Kidney capillary endothelial cell (primary cell): ENCODE measurements at regions not wholly inside any gene's neighbourhood (a gene's known extent, or its start where the extent isn't known, plus 50 kb on each side); places are given as distances from the start of the nearest gene placed in this dataset.

Experiments used
- DNase-seq: peaks from one replicate; pipeline ENCODE4 v3.0.0-alpha.2; 2018; ENCODE audit warnings: low spot score

DNA sequence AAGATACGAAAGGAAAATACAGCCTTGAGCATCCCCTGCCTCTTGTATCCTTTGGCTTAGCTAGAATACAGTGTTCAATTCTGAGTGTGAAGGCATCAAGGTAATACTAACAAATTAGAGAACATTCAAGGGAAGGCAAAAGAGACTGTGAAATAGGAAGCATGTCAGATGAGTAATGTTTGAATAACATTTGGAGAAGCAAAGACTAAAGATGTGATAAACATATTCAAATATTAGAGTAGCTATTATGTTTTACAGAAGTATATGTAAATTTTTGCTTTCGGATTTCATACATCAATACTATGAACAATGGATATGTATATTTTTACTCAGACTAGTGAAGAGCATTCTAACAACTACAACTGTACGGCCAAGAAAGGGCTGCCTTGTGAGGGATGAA is 161.7 kb upstream of the FN1 start:
- DNase-seq, result no peak

DNA sequence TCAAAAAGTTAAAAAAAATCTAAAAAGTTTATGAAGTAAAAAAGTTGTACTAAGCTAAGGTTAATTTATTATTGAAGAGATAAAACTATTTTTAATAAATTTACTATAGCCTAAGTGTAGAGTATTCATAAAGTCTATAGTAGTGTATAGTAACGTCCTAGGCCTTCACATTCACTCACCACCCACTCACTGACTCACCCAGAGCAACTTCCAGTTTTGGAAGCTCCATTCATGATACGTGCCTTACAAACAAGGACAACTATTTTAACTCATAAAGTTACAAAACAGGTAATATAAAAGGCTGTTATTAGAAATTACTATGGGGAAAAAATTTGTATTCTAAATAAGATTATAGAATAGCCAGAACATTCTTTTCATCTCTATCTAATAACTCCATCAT is 158.9 kb upstream of the FN1 start:
- DNase-seq, result no peak

DNA sequence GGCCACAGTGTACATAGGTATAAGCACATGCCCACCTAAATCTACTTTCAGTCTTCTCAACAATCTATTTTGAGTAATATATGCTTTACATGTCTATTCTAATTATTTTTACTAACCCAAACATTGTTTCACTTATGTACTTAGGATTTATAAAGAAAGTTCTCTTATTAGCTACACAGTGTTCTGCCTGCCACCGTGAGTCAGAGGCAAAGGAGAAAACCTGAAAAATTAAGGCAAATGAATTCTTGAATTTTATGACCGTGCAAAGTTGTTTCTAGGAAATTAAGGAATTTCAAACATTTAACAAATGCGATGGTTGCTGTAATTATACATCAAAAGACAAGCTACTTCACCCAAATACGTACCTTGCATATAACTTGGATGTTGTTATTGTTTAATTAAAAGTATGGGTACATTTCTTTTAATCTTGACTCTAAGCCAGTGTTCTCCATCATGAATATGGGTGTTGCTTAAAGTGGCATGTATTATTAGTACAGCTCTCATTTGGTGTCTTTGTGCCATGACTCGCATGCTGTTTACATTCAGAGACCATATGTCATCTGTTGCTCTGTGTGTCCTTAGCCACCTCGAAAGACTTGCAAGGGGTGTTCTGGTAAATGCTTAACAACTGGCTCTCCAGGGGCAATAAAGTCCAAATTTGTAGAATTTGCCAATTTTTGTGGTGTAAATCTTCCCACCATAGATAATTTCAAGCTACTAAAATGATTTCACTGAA is 154.3 kb upstream of the FN1 start:
- DNase-seq, result no peak

DNA sequence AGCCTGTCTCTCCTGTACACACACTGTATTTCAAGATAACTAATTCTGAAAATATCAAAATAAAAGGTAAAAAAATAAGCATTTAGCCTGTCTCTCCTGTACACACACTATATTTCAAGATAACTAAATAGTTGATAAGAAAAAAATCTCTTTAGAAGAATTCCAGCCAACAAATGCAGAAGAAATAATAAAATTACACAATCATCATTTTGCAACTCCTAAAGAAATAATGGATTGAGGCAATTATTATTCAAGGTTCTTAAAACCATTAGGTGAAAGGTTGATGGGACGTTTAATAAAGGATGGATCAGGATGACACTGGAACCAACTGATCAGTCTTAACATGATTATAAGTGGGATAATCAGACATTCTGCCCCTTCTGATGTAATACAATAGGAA is 148.0 kb upstream of the FN1 start:
- no peak for DNase-seq

DNA sequence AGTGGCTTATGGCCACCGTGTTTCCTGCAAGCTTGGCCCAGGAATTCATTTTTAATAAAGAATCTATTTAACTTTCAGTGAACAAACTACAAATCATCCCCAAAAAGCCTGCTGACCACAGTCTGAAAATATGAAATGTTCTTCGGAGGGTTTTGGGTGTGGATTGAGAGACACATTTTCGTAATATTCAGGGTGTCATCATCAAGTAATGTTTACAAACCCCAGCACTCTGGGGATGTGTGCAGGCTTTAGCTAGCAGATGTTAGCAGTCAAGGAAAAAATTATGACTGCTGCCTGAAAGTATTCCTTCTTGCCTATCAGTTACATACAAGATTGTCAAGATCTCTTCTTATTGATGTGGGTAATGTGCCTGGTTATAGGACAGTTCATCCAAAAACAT is 143.9 kb upstream of the FN1 start:
- no peak for DNase-seq

DNA sequence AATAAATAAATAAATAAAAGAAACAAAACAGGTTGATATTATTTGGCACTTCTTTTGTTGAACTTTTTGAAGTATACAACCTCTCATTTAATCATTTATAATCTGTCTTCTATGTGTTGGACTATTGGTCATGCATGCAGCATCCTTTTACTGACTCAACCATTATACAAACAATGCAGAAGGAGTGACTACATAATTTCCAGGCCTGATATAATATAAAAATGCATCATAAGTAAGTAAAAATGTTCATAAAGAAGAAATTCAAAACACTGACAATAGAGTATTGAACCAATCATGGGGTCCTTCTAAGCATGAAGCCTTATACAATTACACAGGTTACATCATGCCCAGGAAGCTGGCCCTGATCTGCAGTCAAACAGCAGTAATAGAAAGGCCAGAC is 141.5 kb upstream of the FN1 start:
- DNase-seq, result peak; percentile 65

DNA sequence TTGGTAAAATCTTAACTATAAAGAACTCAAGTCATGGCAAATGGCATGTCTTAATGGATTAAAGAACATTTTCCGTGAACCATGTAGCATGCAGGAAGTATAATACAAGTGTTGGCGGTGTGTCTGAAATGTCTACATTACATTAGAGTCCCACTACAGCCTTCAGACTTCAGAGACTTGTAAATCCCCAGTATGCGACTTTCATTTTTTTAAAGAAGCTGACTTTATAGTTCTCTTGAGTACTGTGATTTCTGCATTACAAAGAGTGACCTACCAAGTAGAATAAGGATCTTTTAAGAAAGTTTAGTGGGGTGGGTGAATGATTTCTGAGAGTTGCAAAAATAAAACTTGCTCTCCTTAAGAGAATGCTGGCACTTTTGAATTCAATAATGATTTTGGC is 140.7 kb upstream of the FN1 start:
- DNase-seq, result no peak

DNA sequence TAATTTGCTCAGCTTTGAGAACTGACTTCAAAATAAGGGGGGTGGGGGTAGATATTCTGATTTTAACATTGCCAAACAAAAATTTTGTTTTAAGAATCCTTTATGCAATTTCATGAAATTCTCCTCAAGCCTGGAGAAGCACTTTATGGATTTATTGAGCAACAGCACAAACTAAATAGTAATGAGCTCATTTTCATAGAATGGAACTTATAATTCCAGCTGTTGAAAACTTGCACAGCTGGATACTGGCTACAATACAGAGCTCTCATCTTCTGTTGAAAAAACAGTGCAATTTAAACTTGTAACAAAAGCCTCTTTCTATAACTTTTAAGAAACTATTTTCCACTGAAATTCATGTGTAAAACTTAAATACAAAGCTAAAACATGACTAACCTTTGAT is 137.6 kb upstream of the FN1 start:
- DNase-seq, result no peak

DNA sequence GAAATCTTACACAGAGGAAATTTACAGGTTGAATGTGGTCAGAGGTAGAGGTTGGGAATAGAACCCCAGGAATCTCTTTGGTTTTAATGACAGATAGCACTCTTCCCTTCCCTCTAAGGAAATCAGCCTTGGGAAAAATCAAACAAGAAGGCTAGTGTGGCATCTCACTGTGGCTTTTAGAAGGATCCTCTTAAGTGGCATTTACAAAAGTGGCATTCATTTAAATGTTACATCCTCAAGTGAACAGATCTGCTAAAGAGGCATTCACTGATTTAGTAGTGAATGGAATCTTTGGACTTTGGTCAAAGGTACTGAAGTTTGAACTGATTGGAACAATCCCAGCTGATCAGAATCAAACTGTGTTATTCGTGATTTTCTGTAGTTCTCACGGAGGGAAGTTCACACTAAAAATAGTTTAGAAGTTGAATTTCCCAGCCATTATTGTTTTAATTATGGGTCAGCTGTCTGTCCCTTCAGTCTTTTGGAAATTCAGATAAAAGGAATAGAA is 136.5 kb upstream of the FN1 start:
- no peak for DNase-seq

DNA sequence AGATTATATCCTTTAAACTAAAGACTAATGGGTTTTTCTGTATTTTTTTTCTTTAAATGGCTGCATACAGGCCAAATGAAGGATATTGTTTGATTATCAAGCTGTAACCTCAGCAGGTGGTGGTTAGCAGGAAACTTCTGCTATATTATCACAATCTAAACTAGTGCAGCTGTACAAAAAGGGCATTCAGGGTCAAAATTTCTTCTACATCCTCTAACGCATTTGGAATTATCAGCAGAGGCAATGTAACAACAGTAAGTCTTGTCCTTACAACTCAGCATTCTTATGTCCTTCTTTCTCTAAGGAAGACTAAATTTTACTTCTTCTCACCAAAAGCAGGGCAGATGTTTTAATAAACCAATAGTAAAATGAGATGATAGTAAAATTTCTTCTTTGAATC is 135.8 kb upstream of the FN1 start:
- no peak for DNase-seq

DNA sequence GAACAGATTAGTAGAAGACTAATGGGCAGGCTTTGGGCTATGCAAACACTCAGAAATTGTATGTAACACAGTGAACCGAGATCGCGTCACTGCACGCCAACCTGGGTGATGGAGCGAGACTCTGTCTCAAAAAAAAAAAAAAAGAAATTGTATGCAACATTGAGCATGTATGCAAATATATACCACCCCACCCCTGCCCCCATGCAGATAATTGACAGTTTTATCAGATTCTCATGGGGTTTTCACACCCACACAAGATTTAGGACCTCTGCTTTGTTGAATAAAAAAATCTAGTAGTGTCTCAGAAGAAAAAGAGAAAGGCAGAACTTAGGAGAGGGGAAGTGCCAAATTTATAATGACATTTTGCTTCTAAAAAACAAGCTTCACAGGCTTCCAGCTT is 131.6 kb upstream of the FN1 start:
- no peak for DNase-seq

DNA sequence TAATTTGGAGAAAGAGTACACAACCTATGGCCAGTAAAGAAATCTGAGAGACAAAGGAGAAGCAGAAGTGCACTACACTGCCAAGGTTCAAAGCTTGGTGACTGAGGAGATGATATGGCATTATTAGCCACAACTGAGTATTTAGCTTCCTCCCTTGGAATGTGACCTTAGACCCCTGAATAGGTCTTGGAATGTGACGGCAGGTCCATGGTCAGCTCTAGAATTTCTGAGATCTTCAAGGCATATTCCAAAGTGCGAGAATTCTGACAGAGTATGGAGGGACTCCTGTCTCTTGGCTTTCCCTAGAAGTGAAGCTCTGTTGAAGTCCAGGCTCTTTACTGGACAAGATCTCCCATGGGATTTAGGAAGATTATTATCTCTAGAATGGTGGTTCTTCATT is 130.0 kb upstream of the FN1 start:
- no peak for DNase-seq

DNA sequence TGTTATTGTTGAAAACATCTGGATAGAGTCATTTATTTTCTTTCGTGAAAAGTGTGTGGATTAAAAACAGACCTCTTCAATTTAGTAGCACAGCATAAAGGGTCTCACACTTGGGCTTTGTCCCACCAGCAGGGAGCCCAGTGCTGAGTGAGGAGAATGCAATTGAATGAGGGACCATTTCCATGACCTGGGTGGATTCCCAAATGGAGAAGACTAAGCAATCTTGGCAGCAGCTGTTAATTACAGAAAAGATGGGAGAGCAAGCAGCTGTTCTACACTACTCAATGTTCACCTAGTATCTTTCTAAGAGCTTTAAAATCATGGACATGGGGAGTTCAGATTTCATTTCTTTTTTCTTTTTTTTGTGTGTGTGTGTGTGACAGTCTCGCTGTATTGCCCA is 121.8 kb upstream of the FN1 start:
- no peak for DNase-seq

DNA sequence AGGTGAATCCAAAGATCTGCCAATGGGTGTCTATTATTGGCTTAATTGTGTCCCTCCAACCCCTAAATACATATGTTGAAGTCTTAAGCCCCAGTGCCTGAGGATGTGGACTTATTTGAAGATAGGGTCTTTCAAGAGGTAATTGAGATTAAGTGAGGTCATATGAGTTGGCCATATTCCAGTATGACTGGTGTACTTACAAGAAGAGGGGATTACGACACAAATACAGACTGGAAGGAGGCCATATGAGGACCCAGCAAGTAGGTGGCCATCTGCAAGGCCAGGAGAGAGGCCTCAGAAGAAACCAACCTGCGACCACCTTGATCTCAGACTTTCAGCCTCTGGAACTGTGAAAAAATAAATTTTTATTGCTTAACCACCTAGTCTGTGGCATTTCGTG is 121.1 kb upstream of the FN1 start:
- no peak for DNase-seq

DNA sequence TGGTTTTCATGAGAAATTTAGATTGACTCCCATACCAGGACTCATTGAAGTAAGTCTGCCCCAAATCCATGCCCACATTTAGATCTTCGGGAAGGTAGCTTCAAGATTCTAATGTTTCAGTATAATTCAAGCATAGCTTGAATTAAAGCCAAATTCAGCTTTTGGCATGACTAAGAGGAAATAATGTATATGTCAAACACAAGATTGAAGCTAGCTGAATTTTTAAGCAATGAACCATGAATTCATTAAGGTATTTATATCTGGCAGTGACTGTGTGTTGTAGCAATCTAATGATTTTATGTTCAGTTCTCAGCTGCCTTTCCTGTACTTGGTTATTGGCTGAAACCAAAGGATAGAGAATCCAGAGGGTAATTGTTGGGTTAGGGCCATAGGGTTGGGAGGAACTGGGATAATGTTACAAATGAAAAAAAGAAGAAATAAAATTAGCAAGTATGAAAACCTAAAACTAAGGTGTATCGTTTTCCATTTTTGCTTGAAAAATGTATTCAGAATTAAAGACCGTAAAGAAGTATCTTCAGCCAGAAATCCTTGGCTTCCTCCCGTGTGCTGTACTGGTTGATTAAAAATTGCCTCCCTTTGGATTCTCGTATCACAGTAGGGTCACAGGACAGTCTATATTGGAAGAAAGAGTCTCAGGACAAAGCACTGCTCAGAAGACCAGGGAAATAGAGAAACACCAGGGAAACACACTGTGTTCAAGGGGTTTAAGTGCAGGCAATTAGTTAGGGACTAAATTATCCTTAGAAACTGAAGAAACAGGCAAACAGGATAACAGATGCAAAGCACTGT is 119.0 kb upstream of the FN1 start:
- peak; percentile 28 for DNase-seq

DNA sequence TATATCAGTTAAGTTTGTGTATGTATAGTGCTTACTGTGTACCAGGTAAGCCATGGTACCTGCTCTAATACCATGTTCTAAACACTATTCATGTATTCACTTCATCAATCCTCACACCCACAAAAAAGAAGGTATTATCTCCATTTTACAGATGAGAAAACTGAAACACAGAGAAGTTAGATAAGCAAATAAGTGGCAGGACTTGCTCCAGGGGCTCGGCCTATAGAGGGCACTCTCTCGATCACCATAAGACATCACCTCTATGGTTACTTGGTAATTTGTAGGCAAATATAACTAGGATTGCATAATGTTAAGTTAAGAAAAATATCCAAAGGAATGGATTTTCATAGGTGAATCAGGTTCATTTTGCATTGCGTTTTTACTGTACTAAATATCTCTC is 118.1 kb upstream of the FN1 start:
- no peak for DNase-seq

DNA sequence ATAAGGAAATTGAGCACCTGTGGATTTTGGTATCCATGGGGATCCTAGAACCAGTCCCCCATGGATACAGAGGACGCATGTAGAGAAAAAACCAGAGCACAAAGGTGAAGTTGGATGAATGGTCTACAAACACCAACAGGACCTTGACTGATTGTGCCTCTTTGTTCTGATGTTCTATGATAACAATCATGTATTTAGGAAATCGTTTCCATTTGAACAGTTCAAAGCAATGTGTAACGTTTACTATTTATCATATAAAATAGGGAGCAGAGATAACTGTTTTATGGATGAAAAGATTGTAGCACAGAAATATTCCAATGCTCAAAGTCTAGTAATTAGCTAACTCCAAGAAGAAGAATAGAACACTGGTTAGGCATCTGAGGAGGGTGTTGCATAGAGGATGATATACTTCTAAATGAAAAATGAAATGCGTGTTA is 116.3 kb upstream of the FN1 start:
- no peak for DNase-seq

DNA sequence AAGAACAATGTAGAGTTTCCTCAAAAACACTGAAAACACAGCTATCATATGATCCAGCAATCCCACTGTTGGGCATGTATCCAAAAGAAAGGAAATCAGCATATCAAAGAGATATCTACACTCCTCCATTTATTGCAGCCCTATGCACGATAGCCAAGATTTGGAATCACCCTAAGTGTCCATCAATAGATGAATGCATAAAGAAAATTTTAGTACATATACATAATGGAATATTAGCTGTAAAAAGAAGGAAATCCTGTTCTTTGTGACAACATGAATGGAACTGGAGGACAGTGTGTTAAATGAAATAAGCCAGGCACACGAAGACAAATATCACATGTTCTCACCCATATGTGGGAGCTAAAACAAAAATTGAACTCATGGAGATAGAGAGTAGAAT is 114.5 kb upstream of the FN1 start:
- DNase-seq, result no peak

DNA sequence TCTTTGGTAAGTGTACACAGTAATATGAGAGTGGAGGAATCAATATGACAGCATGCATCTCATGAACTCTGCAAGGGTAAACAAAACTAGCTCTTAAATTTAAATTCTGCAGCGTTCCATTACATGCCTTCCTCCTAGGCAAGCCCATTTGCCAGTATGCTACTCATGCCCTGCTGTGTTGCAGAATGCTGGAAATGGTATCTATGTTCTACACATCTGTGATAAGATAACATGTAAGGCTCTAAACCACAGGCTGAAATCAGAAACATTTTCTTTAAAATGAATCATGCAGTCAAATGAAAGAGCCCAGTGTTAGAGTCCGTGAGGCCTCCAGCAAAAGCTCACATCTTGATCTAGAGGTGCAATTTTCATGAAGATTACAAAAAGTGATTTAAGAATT is 112.8 kb upstream of the FN1 start:
- DNase-seq, result no peak

DNA sequence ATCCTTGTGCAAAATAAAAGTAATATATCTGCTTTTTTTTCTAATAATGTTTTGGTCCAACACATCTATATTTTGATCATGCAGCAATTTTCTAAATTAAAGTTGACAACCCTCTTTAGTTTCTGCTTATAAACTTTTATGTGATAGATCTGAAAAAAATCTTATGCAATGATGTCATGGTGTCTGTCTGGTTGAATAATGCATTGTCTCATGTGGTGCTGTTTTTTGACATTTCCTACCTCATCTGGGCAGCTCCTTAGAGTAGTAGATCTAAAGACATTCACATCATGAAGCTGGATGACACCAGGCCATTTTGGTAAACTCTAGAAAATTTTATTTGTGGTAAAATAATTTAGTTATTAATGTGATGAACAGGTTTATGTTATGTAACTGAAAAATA is 106.8 kb upstream of the FN1 start:
- no peak for DNase-seq

DNA sequence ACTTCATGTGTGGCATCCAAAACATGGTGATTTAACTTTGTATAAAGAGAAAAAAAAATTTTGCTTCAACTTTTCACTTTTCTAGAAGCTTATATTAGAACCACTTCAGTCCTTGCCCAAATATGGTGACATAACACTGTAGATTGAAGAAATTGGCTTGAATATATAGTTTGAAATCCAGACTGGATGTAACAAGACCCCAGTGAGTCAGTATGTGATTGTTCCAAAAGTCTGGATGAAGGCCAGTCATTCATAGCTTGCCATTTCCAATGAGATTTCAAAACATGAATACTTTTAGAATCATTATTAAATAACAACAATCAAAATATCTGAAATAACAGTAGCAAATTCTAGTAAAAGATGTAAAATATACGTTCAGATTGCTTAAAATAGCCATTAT is 104.8 kb upstream of the FN1 start:
- DNase-seq, result peak; percentile 79

DNA sequence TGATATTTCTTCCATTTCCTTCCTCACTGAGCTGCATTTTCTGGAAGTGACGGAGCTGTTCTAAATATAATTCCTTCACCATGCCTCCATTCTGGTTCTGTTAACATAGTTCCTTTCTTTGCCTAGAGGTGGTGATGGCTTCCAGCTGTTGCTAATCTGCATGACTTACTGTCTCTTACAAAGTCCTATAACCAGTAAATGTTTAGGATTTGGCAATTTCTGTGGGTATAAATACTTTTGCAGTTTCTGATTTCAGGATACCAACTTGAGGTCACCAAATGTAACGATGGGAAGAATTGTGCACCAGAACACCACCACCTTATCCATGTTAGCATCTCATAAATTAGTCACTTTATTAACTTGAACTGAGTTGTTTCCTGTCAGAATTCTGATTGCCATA is 101.7 kb upstream of the FN1 start:
- DNase-seq, result no peak

DNA sequence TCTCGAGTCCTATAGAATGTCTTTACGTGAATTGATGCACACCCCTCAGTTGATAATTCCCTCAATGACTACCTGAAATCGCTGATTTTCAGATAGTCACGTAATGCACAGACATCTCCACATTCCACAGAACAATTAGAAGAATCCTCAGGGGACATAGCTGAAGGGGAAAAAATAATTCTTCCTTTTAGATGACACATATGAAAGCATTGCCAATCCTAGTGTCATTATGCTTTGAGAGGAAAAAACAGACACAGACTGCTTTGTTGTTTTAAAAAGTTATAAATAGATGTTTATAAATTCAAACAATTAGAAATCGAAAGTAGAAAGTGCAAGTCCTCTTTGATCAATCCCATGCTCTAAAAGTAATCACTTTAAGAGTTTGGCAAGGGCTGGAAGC is 100.6 kb upstream of the FN1 start:
- DNase-seq, result peak; percentile 66

DNA sequence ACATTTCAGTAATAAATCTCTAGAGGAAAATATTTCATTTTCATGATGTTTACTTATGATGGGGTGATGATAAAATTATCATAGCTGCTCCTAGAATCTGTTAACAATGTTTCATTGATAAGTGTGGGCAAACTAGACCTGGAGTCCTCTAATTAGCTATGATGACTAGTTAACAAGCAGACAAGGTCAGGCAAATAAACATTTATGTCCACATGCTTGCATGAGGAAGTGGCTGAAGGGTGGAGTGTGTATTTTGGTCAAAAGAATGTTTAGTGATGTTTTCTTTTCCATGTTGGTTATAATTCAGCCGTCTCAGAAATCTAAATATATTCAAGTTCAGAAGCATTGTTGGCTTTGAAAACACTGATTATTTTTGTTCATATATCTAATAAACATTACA is 99.9 kb upstream of the FN1 start:
- DNase-seq, result no peak
